DND-41 (cell line): ENCODE measurements at regions not wholly inside any gene's neighbourhood (a gene's known extent, or its start where the extent isn't known, plus 50 kb on each side); places are given as distances from the start of the nearest gene placed in this dataset.

Experiments used
- ATAC-seq: fragments of 200-7000 bp; cut with Tn5 transposase; 3 replicates; pipeline ENCODE4 v1.9.1; 2021; ENCODE audit warnings: low read depth; ENCODE audit not compliant: insufficient read depth
- DNase-seq: peaks from one replicate; pipeline ENCODE4 v3.0.0-alpha.2; 2020
- H2AFZ ChIP-seq: 2 replicates; pipeline ENCODE4 v1.6.0; 2012; ENCODE audit warnings: low read depth, low read length
- H3K27ac ChIP-seq: 2 replicates; pipeline ENCODE4 v1.5.1; 2012; ENCODE audit warnings: low read length, inconsistent platforms
- H3K27me3 ChIP-seq: fragments of 200-600 bp; sonication (generic); 2 replicates; pipeline ENCODE4 v1.6.0; 2012; ENCODE audit warnings: low read length, mild to moderate bottlenecking, inconsistent platforms; ENCODE audit not compliant: insufficient read depth, poor library complexity
- H3K36me3 ChIP-seq: 2 replicates; pipeline ENCODE4 v1.5.1; 2012; ENCODE audit warnings: low read length, inconsistent platforms; ENCODE audit not compliant: insufficient read depth
- H3K4me1 ChIP-seq: 2 replicates; pipeline ENCODE4 v1.5.1; 2012; ENCODE audit warnings: mild to moderate bottlenecking, low read length; ENCODE audit not compliant: insufficient read depth
- H3K4me2 ChIP-seq: 2 replicates; pipeline ENCODE4 v1.6.0; 2012; ENCODE audit warnings: mild to moderate bottlenecking, moderate library complexity, low read length, inconsistent platforms; ENCODE audit not compliant: insufficient read depth
- H3K4me3 ChIP-seq, 2 experiments: fragments of 200-600 bp in 1 of 2; shearing (Covaris generic) in 1 of 2; 2 replicates each; pipeline ENCODE4 v1.5.1; 2012 to 2016; ENCODE audit warnings: inconsistent platforms in 2 of 2, low read length in 2 of 2, mild to moderate bottlenecking in 2 of 2, low read depth in 1 of 2, moderate library complexity in 1 of 2
- H3K79me2 ChIP-seq: 2 replicates; pipeline ENCODE4 v1.6.0; 2012; ENCODE audit warnings: low read length, inconsistent platforms; ENCODE audit not compliant: insufficient read depth
- H3K9ac ChIP-seq: 2 replicates; pipeline ENCODE4 v1.6.0; 2012; ENCODE audit warnings: low read depth, mild to moderate bottlenecking, inconsistent platforms, low read length, moderate library complexity
- H3K9me3 ChIP-seq: 2 replicates; pipeline ENCODE4 v1.5.1; 2012; ENCODE audit warnings: low read length, moderate library complexity, mild to moderate bottlenecking, inconsistent platforms; ENCODE audit not compliant: insufficient read depth, severe bottlenecking
- H4K20me1 ChIP-seq: 2 replicates; pipeline ENCODE4 v1.6.0; 2012; ENCODE audit warnings: low read length; ENCODE audit not compliant: insufficient read depth
- EZH2 ChIP-seq: IDR thresholded peaks from 3 replicates; pipeline ENCODE4 v1.6.1; 2012; ENCODE audit warnings: borderline replicate concordance, low read depth, mild to moderate bottlenecking, moderate library complexity, low read length, inconsistent platforms; ENCODE audit not compliant: severe bottlenecking
- TF ChIP-seq, protein P1 (sequence below): IDR thresholded peaks from 2 replicates; pipeline ENCODE4 v1.5.1; 2012; ENCODE audit warnings: borderline replicate concordance, low read length, moderate library complexity, mild to moderate bottlenecking; ENCODE audit not compliant: poor library complexity, severe bottlenecking; ENCODE audit errors: extremely low read depth

DNA sequence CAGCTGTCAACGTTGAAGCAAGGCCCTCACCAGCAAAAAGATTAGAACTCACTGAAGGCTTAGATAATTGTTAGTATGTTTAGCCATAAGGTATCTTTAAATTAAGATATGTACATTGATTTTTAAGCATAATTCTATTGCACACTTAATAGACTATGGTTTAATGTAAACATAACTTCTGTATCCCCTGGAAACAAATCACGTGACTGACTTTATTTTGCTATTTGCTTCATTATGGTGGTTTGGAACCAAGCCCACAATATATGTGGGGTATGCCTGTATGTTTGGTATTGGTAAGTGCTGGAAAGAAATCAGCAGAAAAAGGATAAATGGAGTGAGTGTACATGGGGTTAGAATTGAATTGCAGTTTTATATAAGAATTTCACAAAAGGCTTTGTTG lies 111.9 kb downstream of the NMUR2 start:
- Histone ChIP-seq H3K9me3 (no peaks in the 10 kb centered on the region), H3K4me3 (no peak overlapping the region), H3K4me1 (no peaks in the 10 kb centered on the region), H3K9ac (no peak overlapping the region), H3K36me3 (no peaks in the 10 kb centered on the region), H3K79me2 (no peaks in the 10 kb centered on the region), H2AFZ (no peak overlapping the region), H3K4me2 (no peak overlapping the region), H4K20me1 (no peaks in the 10 kb centered on the region), H3K27me3 (no peaks in the 10 kb centered on the region), H3K27ac (no peak overlapping the region)
- TF ChIP-seq, protein P1, sequence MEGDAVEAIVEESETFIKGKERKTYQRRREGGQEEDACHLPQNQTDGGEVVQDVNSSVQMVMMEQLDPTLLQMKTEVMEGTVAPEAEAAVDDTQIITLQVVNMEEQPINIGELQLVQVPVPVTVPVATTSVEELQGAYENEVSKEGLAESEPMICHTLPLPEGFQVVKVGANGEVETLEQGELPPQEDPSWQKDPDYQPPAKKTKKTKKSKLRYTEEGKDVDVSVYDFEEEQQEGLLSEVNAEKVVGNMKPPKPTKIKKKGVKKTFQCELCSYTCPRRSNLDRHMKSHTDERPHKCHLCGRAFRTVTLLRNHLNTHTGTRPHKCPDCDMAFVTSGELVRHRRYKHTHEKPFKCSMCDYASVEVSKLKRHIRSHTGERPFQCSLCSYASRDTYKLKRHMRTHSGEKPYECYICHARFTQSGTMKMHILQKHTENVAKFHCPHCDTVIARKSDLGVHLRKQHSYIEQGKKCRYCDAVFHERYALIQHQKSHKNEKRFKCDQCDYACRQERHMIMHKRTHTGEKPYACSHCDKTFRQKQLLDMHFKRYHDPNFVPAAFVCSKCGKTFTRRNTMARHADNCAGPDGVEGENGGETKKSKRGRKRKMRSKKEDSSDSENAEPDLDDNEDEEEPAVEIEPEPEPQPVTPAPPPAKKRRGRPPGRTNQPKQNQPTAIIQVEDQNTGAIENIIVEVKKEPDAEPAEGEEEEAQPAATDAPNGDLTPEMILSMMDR = no peak
- no peak for TF ChIP-seq EZH2
- DNase-seq (no peak), ATAC-seq (no peak)

DNA sequence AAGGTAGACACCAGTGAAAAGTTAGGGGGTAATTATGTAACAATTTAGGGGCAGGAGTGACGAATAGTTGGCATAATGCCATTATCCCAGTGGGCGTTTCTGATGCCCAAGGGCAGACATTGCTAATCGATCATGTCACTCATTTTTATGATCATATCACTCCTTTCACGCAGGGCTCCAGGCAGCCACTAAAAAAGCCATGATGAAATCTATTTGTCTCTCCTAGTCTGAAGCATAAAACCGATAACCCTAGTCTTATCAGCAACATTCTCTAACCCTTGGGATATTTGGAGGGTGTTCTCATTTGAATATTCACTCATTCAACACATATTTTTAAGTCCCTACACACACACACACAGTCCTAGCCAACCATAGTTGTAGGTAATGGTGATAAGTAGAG lies 114.9 kb downstream of the NMUR2 start:
- Histone ChIP-seq H3K4me3 (no peak overlapping the region), H3K4me2 (no peak overlapping the region), H3K27me3 (peaks cover 4% of the 10 kb centered on the region), H3K27ac (no peak overlapping the region), H4K20me1 (no peaks in the 10 kb centered on the region), H3K9ac (no peak overlapping the region), H2AFZ (no peak overlapping the region), H3K4me1 (no peaks in the 10 kb centered on the region), H3K36me3 (no peaks in the 10 kb centered on the region), H3K9me3 (no peaks in the 10 kb centered on the region), H3K79me2 (no peaks in the 10 kb centered on the region)
- no peak for ATAC-seq
- TF ChIP-seq, protein P1 = no peak
- TF ChIP-seq EZH2 = no peak
- DNase-seq = no peak

DNA sequence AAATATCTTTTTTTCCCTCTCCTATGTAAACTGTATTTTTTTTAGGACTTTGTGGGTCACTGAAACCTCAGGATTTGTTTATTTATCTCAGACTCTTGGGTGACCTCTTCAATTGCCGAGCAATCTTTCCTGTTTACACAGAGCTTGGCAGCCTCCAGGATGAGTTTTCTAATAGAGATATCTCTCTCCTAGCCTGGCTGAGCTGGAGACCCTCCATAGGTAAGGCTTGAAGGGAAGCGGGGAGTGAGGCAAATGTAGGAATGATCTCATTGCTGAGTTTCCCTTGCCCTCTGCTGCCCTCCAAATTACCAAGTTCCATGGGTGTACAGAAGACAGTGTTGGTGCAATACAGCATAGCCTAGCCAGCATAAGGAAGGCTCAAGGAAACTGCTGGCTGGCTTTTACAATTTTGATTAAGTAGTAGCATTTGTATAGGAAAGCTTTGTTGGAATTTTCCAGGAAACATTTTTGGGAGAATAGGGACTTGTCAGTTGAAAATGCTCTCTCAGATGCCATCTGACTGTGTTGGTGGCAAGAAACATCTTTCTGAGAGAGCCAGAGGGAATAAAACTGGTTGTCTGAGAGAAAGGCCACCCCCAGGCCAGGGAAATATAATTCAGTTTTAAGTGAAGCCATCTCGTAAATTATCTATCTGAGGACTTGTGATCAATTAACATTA lies 116.0 kb downstream of the NMUR2 start:
- ATAC-seq = no peak
- DNase-seq = no peak
- no peak for TF ChIP-seq EZH2
- TF ChIP-seq, protein P1 = no peak
- Histone ChIP-seq H3K4me2 (no peak overlapping the region), H3K9ac (no peak overlapping the region), H3K27ac (no peak overlapping the region), H3K79me2 (no peaks in the 10 kb centered on the region), H3K36me3 (no peaks in the 10 kb centered on the region), H3K4me1 (no peaks in the 10 kb centered on the region), H3K4me3 (no peak overlapping the region), H4K20me1 (no peaks in the 10 kb centered on the region), H3K9me3 (no peaks in the 10 kb centered on the region), H2AFZ (no peak overlapping the region), H3K27me3 (peaks cover 4% of the 10 kb centered on the region)

DNA sequence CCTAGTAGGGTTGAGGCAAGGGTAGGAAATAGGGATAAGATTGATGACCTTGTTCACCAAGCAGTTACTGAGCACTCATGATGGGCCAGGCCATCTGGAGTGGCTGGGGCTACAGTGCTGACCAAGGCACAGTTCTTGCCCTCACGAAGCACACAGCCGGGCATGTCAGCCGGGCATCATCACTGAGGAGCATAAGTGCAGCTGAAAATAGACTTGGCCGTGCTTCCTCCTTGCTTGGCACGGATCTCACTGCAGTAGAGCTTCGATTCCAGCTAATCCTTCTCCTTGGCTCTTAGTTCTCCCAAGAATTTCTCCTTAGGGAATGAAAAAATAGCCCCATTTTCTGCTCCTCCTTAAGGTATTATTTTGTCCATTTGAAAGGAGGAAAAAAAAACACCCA lies 116.6 kb downstream of the NMUR2 start:
- Histone ChIP-seq H3K9me3 (no peaks in the 10 kb centered on the region), H3K27me3 (peaks cover 4% of the 10 kb centered on the region), H4K20me1 (no peaks in the 10 kb centered on the region), H3K4me1 (no peaks in the 10 kb centered on the region), H3K4me2 (no peak overlapping the region), H3K36me3 (no peaks in the 10 kb centered on the region), H3K4me3 (no peak overlapping the region), H2AFZ (no peak overlapping the region), H3K79me2 (no peaks in the 10 kb centered on the region), H3K9ac (no peak overlapping the region), H3K27ac (no peak overlapping the region)
- DNase-seq (no peak), ATAC-seq (no peak)
- TF ChIP-seq, protein P1 = no peak
- TF ChIP-seq EZH2 = no peak
